Activated CD4-positive, alpha-beta T cell treated with anti-CD3 and anti-CD28 coated beads for 36 hours (primary cell): ENCODE measurements at regions not wholly inside any gene's neighbourhood (a gene's known extent, or its start where the extent isn't known, plus 50 kb on each side); places are given as distances from the start of the nearest gene placed in this dataset.

Experiments used
- ATAC-seq: fragments of 200-7000 bp; cut with Tn5 transposase; one replicate; pipeline ENCODE4 v1.10.0; 2021; ENCODE audit warnings: mild to moderate bottlenecking, moderate library complexity
- CTCF ChIA-PET: fragments of 350-600 bp; sonication (Branson Sonifier 250); formaldehyde crosslinking; loops from one replicate; lab custom pipeline; 2021; ENCODE audit warnings: antibody characterized with exemption; lab: Charles Lee
- POLR2A ChIA-PET: fragments of 350-600 bp; sonication (Branson Sonifier 250); formaldehyde crosslinking; loops from one replicate; lab custom pipeline; 2021; ENCODE audit warnings: antibody characterized with exemption, inconsistent platforms; lab: Charles Lee
- DNase-seq: peaks from one replicate; pipeline ENCODE4 v3.0.0-alpha.2; 2020
- H3K27ac Mint-ChIP-seq: one replicate; pipeline ENCODE4 v1.8.0; 2021; ENCODE audit warnings: mixed read lengths
- H3K27me3 Mint-ChIP-seq: one replicate; pipeline ENCODE4 v1.8.0; 2021; ENCODE audit warnings: mixed read lengths
- H3K36me3 Mint-ChIP-seq: one replicate; pipeline ENCODE4 v1.8.0; 2021; ENCODE audit warnings: low read depth, mixed read lengths
- H3K4me1 Mint-ChIP-seq: one replicate; pipeline ENCODE4 v1.8.0; 2021; ENCODE audit warnings: mixed read lengths
- H3K4me3 Mint-ChIP-seq: one replicate; pipeline ENCODE4 v1.8.0; 2021; ENCODE audit warnings: mild to moderate bottlenecking, moderate library complexity, mixed read lengths
- H3K9me3 Mint-ChIP-seq: one replicate; pipeline ENCODE4 v1.8.0; 2021; ENCODE audit warnings: low read depth, mixed read lengths
- intact Hi-C, 2 experiments: fragments of 100-400 bp; cut with DNase I in 1 of 2; cut with micrococcal nuclease in 1 of 2; formaldehyde crosslinking; loops; one replicate each; pipeline versions ENCODE4 v1.14.2 to v1.15.1; 2022 to 2024; cut with DNase I, micrococcal nuclease

DNA sequence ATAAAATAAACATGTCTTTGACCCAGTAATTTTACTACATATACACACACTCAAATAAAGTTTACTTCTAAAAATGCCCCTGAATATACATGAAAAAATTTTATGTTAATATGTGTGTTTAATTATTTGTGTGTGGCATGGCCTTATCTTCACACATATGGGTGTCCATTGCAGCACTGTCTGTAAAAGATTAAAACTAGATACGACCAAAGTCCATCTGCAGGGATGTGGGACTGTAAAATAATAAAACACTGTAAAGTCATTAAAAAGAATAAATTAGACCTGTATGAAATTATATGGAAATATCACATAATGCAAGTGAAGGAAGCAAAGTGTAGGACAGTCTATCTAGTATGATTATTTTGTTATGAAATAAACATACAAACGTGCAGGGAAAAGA lies 337.3 kb downstream of the RND3 start:
- POLR2A ChIA-PET, result no interaction called here
- H3K27ac Mint-ChIP-seq, result no peak overlapping the region
- intact Hi-C loops, result no loop called here
- no peak for DNase-seq
- no peak for ATAC-seq
- peaks cover 20% of the 10 kb centered on the region for H3K9me3 Mint-ChIP-seq
- CTCF ChIA-PET, result no interaction called here
- H3K27me3 Mint-ChIP-seq, result no peaks in the 10 kb centered on the region
- no peaks in the 10 kb centered on the region for H3K4me1 Mint-ChIP-seq
- H3K4me3 Mint-ChIP-seq, result no peak overlapping the region
- H3K36me3 Mint-ChIP-seq, result no peaks in the 10 kb centered on the region

DNA sequence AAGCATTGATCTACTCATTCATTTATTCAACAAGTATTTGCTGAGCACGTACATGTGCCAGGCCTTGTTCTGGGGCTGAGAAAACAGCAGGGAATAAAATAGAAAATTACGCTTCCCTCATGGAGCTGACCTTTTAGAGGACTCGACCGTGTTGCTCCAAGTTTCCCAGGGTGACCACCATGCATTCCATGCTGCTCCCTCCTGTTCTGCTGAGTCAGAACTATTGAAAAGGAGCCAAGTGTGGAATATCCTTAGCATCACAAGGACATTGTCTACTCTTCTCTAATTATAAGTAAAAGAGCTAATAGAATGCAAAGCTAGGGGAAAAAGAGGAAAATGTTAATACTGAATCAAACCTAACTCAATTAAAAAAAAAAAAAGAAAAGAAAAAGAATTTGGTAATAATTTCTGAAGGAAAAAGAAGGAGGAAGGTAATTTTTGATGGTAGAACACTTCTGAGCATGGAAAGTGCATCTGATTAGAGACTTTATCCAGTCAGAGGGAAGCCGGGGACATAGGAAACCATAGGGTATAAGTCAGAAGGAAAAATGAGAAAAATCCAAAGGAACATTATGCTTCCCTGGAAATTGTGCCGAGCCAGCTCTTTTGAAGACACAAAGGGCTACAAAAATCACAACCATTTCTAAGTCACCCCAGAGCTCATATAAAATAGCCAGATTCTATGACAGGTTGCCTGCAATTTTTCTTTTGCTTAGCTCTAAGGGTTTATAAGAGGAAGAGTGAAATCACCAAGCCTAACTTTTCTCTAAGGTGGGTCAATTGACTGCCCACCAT lies 339.4 kb downstream of the RND3 start:
- Mint-ChIP-seq H3K9me3 (peaks cover 20% of the 10 kb centered on the region), H3K4me1 (no peaks in the 10 kb centered on the region), H3K36me3 (no peaks in the 10 kb centered on the region), H3K27me3 (no peaks in the 10 kb centered on the region), H3K27ac (no peak overlapping the region), H3K4me3 (no peak overlapping the region)
- intact Hi-C loops, result no loop called here
- ATAC-seq (no peak), DNase-seq (no peak)
- ChIA-PET POLR2A (no interaction called here), CTCF (interaction anchor here (0.7 kb wide), 1 partner anchor 188 kb away, joined by 3 read pairs; no protein-coding TSS in a partner anchor)

DNA sequence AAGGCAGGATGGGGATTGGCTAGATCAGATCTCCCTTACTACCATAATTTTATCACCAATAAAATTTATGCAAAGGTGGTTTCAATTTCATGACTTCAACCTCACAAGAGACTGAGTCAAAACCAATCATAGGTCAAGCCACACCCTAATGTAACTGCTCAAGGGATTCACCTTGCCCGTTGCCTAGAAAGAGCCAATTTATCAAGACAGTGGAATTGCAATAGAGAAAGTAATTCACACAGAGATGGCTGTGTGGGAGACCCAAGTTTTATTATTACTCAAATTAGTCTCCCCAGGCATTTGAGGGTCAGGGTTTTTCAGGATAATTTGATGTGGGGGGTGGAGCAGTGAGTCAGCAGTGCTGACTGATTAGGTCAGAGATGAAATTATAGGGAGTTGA lies 340.6 kb downstream of the RND3 start:
- intact Hi-C loops, result no loop called here
- H3K9me3 Mint-ChIP-seq, result peaks cover 22% of the 10 kb centered on the region
- H3K27ac Mint-ChIP-seq, result no peak overlapping the region
- CTCF ChIA-PET, result no interaction called here
- no peaks in the 10 kb centered on the region for H3K27me3 Mint-ChIP-seq
- no peak for DNase-seq
- no peaks in the 10 kb centered on the region for H3K36me3 Mint-ChIP-seq
- no peaks in the 10 kb centered on the region for H3K4me1 Mint-ChIP-seq
- POLR2A ChIA-PET, result no interaction called here
- no peak for ATAC-seq
- H3K4me3 Mint-ChIP-seq, result no peak overlapping the region

DNA sequence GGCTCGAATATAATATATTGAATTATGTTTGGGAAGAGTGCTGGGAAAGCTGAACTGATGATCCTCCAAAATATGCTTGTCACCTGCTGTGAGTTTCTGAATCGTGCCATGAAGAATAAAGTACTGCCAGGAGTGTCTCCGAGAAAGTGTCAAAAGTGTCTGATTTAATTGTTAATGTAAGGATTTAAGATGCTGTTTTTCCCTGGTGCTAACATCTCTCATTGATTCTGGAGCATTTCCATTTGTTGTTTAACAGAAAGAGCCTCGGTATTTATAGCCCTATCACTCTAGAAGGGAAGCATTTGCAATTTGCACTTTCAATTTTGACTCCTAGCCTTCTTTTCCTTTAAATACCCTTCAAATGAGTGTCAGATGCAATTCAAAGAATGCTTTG lies 342.2 kb downstream of the RND3 start:
- Mint-ChIP-seq H3K9me3 (peaks cover 22% of the 10 kb centered on the region), H3K27me3 (no peaks in the 10 kb centered on the region), H3K4me1 (no peaks in the 10 kb centered on the region), H3K27ac (no peak overlapping the region), H3K36me3 (no peaks in the 10 kb centered on the region), H3K4me3 (no peak overlapping the region)
- ATAC-seq (no peak), DNase-seq (no peak)
- CTCF ChIA-PET, result no interaction called here
- intact Hi-C loops, result no loop called here
- POLR2A ChIA-PET, result no interaction called here

DNA sequence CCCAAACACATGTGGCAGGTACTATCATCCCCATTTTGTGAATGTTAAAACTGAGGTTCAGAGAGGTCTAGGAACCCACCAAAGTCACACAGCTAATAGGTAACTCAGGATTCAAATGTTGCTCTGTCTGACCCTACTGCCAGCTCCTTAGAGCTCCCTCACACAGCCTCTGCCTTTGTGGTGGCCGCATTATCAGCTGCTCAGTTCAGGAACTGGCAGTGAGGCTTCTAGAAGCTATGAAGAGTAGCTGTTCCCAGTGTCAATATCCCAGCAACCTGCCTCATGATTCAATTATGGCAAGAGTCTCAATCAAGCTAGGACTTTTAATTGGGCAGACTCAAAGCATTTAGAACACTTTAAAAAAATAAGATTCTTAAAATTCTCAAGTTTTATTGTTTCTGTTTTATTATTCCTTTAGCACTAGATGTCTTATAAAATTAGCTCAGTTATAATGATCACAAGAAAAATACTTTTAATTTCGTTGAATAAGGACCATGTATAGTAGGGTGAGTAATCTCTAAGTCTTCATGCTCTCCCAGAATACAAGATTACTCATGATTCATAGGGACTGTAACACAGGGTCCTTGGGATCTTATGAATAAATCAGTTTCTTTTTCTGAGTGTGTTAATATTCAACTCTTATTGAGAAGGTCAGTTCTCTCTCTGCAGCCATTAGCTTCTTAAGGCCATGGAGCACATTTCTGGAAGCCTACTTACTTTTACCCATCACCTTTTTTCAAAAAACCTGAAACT lies 342.7 kb downstream of the RND3 start:
- no peaks in the 10 kb centered on the region for H3K4me1 Mint-ChIP-seq
- peaks cover 22% of the 10 kb centered on the region for H3K9me3 Mint-ChIP-seq
- ATAC-seq (no peak), DNase-seq (no peak)
- no peak overlapping the region for H3K4me3 Mint-ChIP-seq
- intact Hi-C loops, result no loop called here
- ChIA-PET CTCF (no interaction called here), POLR2A (no interaction called here)
- no peaks in the 10 kb centered on the region for H3K27me3 Mint-ChIP-seq
- H3K36me3 Mint-ChIP-seq, result no peaks in the 10 kb centered on the region
- H3K27ac Mint-ChIP-seq, result no peak overlapping the region

DNA sequence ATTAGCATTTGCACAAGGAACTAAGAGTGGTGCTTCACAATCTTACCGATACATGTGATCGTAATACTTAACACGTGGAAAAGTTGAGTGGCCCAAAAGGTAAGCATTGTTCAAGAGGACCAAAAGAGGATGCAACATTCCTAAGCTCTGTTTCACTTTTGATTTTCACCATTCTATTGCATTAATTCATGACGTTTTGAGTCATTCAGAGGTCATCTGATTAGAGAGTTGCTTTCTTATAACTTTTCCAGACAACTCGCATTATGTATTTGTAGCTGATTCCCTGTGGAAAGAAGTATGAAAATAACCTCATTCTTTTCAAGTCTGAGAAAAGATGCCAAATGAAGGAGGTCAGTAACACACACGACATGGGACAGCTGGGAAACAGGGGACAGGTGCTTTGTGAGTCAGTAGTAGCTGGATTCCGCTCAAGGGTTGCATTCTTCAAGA lies 344.4 kb downstream of the RND3 start:
- Mint-ChIP-seq H3K36me3 (no peaks in the 10 kb centered on the region), H3K9me3 (peaks cover 22% of the 10 kb centered on the region), H3K4me1 (no peaks in the 10 kb centered on the region), H3K4me3 (no peak overlapping the region), H3K27me3 (no peaks in the 10 kb centered on the region), H3K27ac (no peak overlapping the region)
- CTCF ChIA-PET, result no interaction called here
- intact Hi-C loops, result no loop called here
- DNase-seq (no peak), ATAC-seq (no peak)
- POLR2A ChIA-PET, result no interaction called here

DNA sequence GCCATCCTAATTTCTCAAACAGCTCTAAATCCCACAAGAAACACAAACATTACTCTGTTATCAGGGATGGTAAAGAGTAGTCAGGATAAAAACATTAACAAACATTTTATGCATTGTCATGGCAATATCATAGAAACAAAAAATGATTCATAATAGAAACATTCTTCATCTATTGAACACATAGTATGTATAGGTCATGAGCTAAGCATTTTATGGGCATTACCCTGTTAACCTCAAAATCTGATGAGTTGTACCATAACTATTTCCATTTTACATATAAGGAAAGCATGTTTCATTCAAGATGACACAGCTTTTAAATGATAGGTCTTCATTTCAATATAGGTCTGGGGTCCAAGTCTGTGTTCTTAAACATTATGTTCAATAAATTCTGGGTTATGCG lies 344.9 kb downstream of the RND3 start:
- H3K36me3 Mint-ChIP-seq, result no peaks in the 10 kb centered on the region
- no peaks in the 10 kb centered on the region for H3K27me3 Mint-ChIP-seq
- H3K27ac Mint-ChIP-seq, result no peak overlapping the region
- ChIA-PET CTCF (interaction anchor here (0.5 kb wide), 1 partner anchor 954 kb away, joined by 3 read pairs; no protein-coding TSS in a partner anchor), POLR2A (no interaction called here)
- DNase-seq (no peak), ATAC-seq (no peak)
- intact Hi-C loops, result no loop called here
- no peak overlapping the region for H3K4me3 Mint-ChIP-seq
- peaks cover 19% of the 10 kb centered on the region for H3K9me3 Mint-ChIP-seq
- no peaks in the 10 kb centered on the region for H3K4me1 Mint-ChIP-seq

DNA sequence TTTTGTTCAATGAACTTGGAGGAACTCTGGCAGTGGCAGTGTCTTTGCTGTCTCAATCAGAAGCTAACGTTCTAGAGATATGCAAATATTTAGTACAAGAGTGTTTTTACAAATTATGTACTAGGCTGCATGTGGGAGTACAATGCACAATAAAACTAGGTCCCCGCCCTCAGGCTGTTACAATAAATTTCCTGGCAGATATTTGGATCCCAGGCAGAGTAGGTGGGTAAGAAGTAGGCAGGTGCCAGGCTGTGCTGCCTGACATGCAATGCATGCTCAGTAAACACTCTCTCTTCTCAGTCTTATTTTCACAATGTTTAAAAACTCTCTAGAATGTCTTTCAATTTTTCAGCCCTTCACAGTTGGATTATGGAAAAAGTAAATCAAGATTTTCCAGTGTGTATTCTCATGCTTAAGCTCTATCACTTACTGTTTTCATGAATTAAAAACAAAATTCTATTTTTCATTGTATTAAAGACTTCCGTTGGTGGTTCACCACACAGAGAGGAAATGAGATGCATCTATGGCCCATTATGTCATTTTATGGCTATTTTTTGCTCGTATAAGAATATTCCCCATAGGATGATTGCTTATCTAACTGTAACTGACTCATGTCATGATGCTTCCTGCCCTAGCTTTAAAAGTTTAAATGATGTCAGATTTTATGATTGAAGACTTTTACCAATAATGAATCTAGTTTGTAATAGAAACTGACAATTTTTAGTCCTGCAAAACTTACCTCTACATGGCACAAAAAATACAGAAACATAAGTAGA lies 346.1 kb downstream of the RND3 start:
- peaks cover 10% of the 10 kb centered on the region for H3K9me3 Mint-ChIP-seq
- ChIA-PET CTCF (interaction anchor here (0.7 kb wide), 1 partner anchor 47 kb away, joined by 3 read pairs; no protein-coding TSS in a partner anchor), POLR2A (no interaction called here)
- H3K4me3 Mint-ChIP-seq, result no peak overlapping the region
- no peaks in the 10 kb centered on the region for H3K36me3 Mint-ChIP-seq
- DNase-seq (no peak), ATAC-seq (no peak)
- intact Hi-C loops, result no loop called here
- no peaks in the 10 kb centered on the region for H3K27me3 Mint-ChIP-seq
- no peaks in the 10 kb centered on the region for H3K4me1 Mint-ChIP-seq
- H3K27ac Mint-ChIP-seq, result no peak overlapping the region

DNA sequence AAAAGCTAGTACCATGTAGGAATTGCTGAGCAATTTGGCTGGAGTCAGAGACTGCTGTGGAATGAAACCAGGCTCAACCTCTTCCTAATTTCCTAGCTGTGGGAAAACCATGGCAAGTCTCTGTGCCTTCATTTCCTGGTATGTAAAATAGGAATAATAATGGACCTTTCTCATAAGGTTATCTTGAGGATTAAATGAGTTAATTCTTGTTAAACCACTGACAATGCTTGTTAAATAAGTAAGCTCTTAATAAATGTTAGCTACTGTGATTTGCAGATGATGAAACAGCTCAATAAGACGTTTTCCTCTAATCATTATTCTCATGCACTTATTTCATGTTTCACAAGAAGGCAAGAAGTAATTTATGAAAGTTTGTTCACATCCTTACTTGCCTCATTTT lies 346.7 kb downstream of the RND3 start:
- no peaks in the 10 kb centered on the region for H3K4me1 Mint-ChIP-seq
- CTCF ChIA-PET, result interaction anchor here (0.7 kb wide), 2 partner anchors 10 to 48 kb away, joined by 3 to 4 read pairs; no protein-coding TSS in a partner anchor
- intact Hi-C loops, result no loop called here
- POLR2A ChIA-PET, result no interaction called here
- H3K36me3 Mint-ChIP-seq, result no peaks in the 10 kb centered on the region
- H3K27ac Mint-ChIP-seq, result no peak overlapping the region
- no peak for DNase-seq
- peaks cover 8% of the 10 kb centered on the region for H3K9me3 Mint-ChIP-seq
- no peak overlapping the region for H3K4me3 Mint-ChIP-seq
- H3K27me3 Mint-ChIP-seq, result no peaks in the 10 kb centered on the region
- ATAC-seq, result no peak

DNA sequence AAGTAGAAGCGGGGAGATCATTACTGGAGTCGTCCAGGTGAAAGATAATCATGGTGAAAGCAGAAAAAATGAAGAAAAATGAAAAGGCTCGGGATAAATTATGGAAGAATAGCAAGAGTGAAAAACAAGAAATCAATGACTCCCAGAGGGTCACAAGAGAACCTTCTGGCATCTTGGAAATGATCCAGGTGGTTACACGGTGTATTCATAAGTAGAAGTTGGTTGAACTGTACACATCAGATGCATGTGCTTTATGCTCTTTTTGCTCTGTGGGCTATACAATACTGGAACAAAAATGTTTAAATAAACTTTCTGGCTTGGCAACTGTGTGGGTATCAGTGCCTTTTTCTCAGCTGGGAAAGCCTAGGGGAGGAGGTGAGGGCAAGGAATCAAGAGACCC lies 348.9 kb downstream of the RND3 start:
- DNase-seq (no peak), ATAC-seq (no peak)
- H3K4me3 Mint-ChIP-seq, result no peak overlapping the region
- H3K36me3 Mint-ChIP-seq, result no peaks in the 10 kb centered on the region
- H3K27ac Mint-ChIP-seq, result no peak overlapping the region
- H3K4me1 Mint-ChIP-seq, result no peaks in the 10 kb centered on the region
- ChIA-PET CTCF (no interaction called here), POLR2A (no interaction called here)
- peaks cover 2% of the 10 kb centered on the region for H3K27me3 Mint-ChIP-seq
- intact Hi-C loops, result no loop called here
- H3K9me3 Mint-ChIP-seq, result peaks cover 4% of the 10 kb centered on the region

DNA sequence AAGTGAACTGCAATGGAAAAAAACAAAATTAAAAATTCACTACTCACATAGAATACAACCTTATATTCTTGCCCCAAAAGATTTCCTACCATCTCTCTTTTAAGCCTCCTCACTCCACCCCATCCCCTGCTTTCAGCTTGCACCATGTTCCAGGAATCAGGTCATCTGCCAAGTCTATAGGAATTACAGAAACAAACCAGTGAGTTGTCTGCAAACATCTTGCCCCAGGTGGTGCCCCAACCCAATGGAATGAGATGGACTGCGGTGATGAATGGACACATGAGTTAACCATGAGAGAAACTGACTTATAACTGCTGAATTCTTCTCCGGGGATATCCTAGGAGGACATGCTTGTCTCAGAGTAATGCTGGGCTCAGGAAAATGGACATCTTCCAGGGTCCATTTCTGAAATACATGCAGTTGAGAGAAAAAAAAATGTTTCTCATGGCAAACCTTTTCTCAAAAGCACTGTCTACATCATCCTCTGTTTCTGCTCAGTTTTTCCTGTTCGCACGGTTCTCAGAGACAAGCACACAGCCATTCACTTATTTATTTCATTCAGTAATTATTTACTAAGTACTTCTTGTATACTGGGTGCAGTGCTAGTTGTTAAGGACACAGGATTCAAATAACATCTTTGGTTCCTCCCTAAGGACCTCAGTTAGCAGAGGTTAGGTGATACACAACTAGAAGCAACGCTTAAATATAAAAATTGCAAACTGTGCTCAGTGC lies 350.0 kb downstream of the RND3 start:
- Mint-ChIP-seq H3K9me3 (peaks cover 3% of the 10 kb centered on the region), H3K4me1 (no peaks in the 10 kb centered on the region), H3K27me3 (peaks cover 2% of the 10 kb centered on the region), H3K36me3 (no peaks in the 10 kb centered on the region), H3K27ac (no peak overlapping the region), H3K4me3 (no peak overlapping the region)
- ChIA-PET CTCF (no interaction called here), POLR2A (no interaction called here)
- intact Hi-C loops, result no loop called here
- no peak for ATAC-seq
- no peak for DNase-seq
